ENCODE measurements at regions not wholly inside any gene's neighbourhood (a gene's known extent, or its start where the extent isn't known, plus 50 kb on each side); places are given as distances from the start of the nearest gene placed in this dataset.

GRCh38 chr6:137962725-137963124 is 95.7 kb downstream of the TNFAIP3 start:
- no peaks in the 10 kb centered on the region for H3K4me1 ChIP-seq (ENCODE audit: control insufficient read depth in 2 of 2, insufficient read depth in 2 of 2, low read length in 2 of 2)
- peaks cover 0 to 19% (median 0%) of the 10 kb centered on the region in 11 donors for H3K9me3 Mint-ChIP-seq
- ATAC-seq (no peak), DNase-seq (no peak)
- H3K27me3 ChIP-seq (ENCODE audit: control insufficient read depth in 2 of 2, insufficient read depth in 2 of 2, low read length in 2 of 2), result no peaks in the 10 kb centered on the region
- H3K4me3 ChIP-seq (ENCODE audit: low read length), result no peak overlapping the region
- POLR2A ChIA-PET, result no interaction called here
- H3K36me3 ChIP-seq (ENCODE audit: control insufficient read depth in 2 of 3, insufficient read depth in 3 of 3, low read length in 3 of 3), result no peaks in the 10 kb centered on the region
- peaks cover 0 to 26% (median 0%) of the 10 kb centered on the region in 5 donors for H3K36me3 Mint-ChIP-seq
- no peaks in the 10 kb centered on the region for H3K9me3 ChIP-seq (ENCODE audit: control insufficient read depth in 2 of 3, low read length in 3 of 3)
- H3K4me3 Mint-ChIP-seq, result no peak overlapping the region
- CTCF ChIA-PET, result interaction anchor here (0.6 kb wide), 1 partner anchor 101 kb away, joined by 3 read pairs; no protein-coding TSS in a partner anchor
- intact Hi-C loops (cut with micrococcal nuclease), result no loop called here
- no peak overlapping the region for H3K27ac Mint-ChIP-seq
- H3K27ac ChIP-seq (ENCODE audit: low read depth, low read length), result no peak overlapping the region
- H3K4me1 Mint-ChIP-seq, result peaks cover 0 to 24% (median 8%) of the 10 kb centered on the region in 7 donors
- H3K27me3 Mint-ChIP-seq, result no peaks in the 10 kb centered on the region

GRCh38 chr6:137964876-137965275 is 97.8 kb downstream of the TNFAIP3 start:
- Histone ChIP-seq H3K4me1 (ENCODE audit: control insufficient read depth in 2 of 2, insufficient read depth in 2 of 2, low read length in 2 of 2) (peaks cover 3 to 7% of the 10 kb centered on the region in 2 donors), H3K27me3 (ENCODE audit: control insufficient read depth in 2 of 2, insufficient read depth in 2 of 2, low read length in 2 of 2) (no peaks in the 10 kb centered on the region), H3K27ac (ENCODE audit: low read depth, low read length) (no peak overlapping the region), H3K9me3 (ENCODE audit: control insufficient read depth in 2 of 3, low read length in 3 of 3) (no peaks in the 10 kb centered on the region), H3K36me3 (ENCODE audit: control insufficient read depth in 2 of 3, insufficient read depth in 3 of 3, low read length in 3 of 3) (no peaks in the 10 kb centered on the region), H3K4me3 (ENCODE audit: low read length) (no peak overlapping the region)
- no peak overlapping the region for H3K27ac Mint-ChIP-seq
- intact Hi-C loops (cut with micrococcal nuclease), result no loop called here
- no peak for DNase-seq
- ATAC-seq, result no peak
- ChIA-PET CTCF (no interaction called here), POLR2A (no interaction called here)
- peaks cover 0 to 19% (median 0%) of the 10 kb centered on the region in 5 donors for H3K36me3 Mint-ChIP-seq
- no peaks in the 10 kb centered on the region for H3K27me3 Mint-ChIP-seq
- peaks cover 0 to 11% (median 0%) of the 10 kb centered on the region in 11 donors for H3K9me3 Mint-ChIP-seq
- H3K4me1 Mint-ChIP-seq, result peaks cover 16 to 36% (median 18%) of the 10 kb centered on the region in 7 donors
- no peak overlapping the region for H3K4me3 Mint-ChIP-seq

DNA sequence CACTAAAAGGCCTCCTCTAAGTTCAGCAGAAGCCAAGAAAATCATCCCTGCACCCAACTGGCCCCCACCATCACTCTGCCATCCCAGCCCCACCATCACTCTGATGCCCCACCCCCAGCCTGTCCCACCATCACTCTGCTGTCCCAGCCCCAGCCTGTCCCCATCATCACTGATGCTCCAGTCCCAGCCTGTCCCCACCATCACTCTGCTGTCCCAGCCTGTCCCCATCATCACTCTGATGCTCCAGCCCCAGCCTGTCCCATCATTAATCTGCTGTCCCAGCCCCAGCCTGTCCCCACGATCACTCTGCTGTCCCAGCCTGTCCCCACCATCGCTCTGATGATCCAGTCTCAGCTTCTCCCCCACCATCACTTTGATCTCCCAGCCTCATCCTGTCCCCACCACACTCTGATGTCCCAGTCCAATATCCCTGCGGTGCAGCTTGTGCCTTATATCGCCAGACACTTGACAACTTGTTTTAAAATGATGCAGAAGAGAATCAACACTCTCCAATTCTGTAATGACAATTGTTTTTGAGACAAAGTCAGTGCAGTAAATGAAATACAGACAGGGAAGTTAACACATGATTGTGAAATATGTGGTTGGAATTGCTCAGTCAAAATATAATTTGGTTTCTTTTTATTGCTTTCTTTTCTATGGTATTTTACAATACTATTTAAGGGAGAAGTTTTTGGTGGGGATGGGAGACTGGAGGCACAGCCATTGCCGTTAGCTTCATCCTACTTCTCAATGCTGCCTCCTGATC is 100.8 kb downstream of the TNFAIP3 start:
- DNase-seq, result no peak
- CTCF ChIA-PET, result no interaction called here

DNA sequence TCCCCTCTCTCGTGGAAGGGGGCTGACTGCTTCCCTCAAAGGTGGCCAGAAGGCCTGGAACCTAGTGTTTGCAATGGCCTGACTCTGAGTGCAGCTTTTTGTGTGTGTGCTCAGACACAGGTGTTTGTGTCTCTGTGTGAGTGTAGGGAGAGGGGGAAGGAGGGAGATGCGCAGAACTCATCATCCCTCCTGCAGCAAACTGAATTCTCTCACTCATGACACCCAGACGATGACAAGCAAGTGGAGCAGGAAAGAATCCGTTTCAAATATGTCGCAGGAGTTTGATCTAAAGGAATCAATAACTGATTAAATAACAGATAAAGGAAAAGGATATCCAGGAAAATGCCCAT is 101.4 kb downstream of the TNFAIP3 start:
- H3K27ac ChIP-seq (ENCODE audit: low read depth, low read length), result no peak overlapping the region
- peaks cover 0 to 8% (median 0%) of the 10 kb centered on the region in 11 donors for H3K9me3 Mint-ChIP-seq
- H3K27ac Mint-ChIP-seq, result peak overlapping the region in 3 of 9 donors; percentile 1 to 11 (median 3)
- POLR2A ChIA-PET, result no interaction called here
- peaks cover 7 to 12% of the 10 kb centered on the region in 2 donors for H3K4me1 ChIP-seq (ENCODE audit: control insufficient read depth in 2 of 2, insufficient read depth in 2 of 2, low read length in 2 of 2)
- H3K4me1 Mint-ChIP-seq, result peaks cover 16 to 56% (median 20%) of the 10 kb centered on the region in 7 donors
- CTCF ChIA-PET, result interaction anchor here (0.9 kb wide), 1 partner anchor 24 kb away, joined by 3 read pairs; no protein-coding TSS in a partner anchor
- no peaks in the 10 kb centered on the region for H3K9me3 ChIP-seq (ENCODE audit: control insufficient read depth in 2 of 3, low read length in 3 of 3)
- no peaks in the 10 kb centered on the region for H3K36me3 ChIP-seq (ENCODE audit: control insufficient read depth in 2 of 3, insufficient read depth in 3 of 3, low read length in 3 of 3)
- H3K4me3 ChIP-seq (ENCODE audit: low read length), result no peak overlapping the region
- ATAC-seq, result peak; percentile 29
- no peak for DNase-seq
- intact Hi-C loops (cut with micrococcal nuclease), result no loop called here
- no peak overlapping the region for H3K4me3 Mint-ChIP-seq
- H3K27me3 ChIP-seq (ENCODE audit: control insufficient read depth in 2 of 2, insufficient read depth in 2 of 2, low read length in 2 of 2), result no peaks in the 10 kb centered on the region
- H3K36me3 Mint-ChIP-seq, result peaks cover 0 to 13% (median 0%) of the 10 kb centered on the region in 5 donors
- H3K27me3 Mint-ChIP-seq, result no peaks in the 10 kb centered on the region

More for the DNA sequence above, 100.8 kb downstream of the TNFAIP3 start:
- H3K9me3 Mint-ChIP-seq, result peaks cover 0 to 8% (median 0%) of the 10 kb centered on the region in 11 donors
- Histone ChIP-seq H3K36me3 (ENCODE audit: control insufficient read depth in 2 of 3, insufficient read depth in 3 of 3, low read length in 3 of 3) (no peaks in the 10 kb centered on the region), H3K4me1 (ENCODE audit: control insufficient read depth in 2 of 2, insufficient read depth in 2 of 2, low read length in 2 of 2) (peaks cover 7 to 11% of the 10 kb centered on the region in 2 donors), H3K4me3 (ENCODE audit: low read length) (no peak overlapping the region), H3K27ac (ENCODE audit: low read depth, low read length) (no peak overlapping the region), H3K27me3 (ENCODE audit: control insufficient read depth in 2 of 2, insufficient read depth in 2 of 2, low read length in 2 of 2) (no peaks in the 10 kb centered on the region), H3K9me3 (ENCODE audit: control insufficient read depth in 2 of 3, low read length in 3 of 3) (no peaks in the 10 kb centered on the region)
- H3K27me3 Mint-ChIP-seq, result no peaks in the 10 kb centered on the region
- intact Hi-C loops (cut with micrococcal nuclease), result no loop called here
- peak overlapping the region in 1 of 10 donors; percentile 38 for H3K4me3 Mint-ChIP-seq
- peak; percentile 54 for ATAC-seq
- H3K4me1 Mint-ChIP-seq, result peaks cover 16 to 54% (median 18%) of the 10 kb centered on the region in 7 donors
- H3K36me3 Mint-ChIP-seq, result peaks cover 0 to 13% (median 0%) of the 10 kb centered on the region in 5 donors
- peak overlapping the region in 3 of 9 donors; percentile 3 to 56 (median 51) for H3K27ac Mint-ChIP-seq
- POLR2A ChIA-PET, result no interaction called here

GRCh38 chr6:137968901-137969300 is 101.8 kb downstream of the TNFAIP3 start:
- Mint-ChIP-seq H3K27ac (peak overlapping the region in 4 of 9 donors; percentile 1 to 65 (median 7)), H3K4me1 (peaks cover 17 to 59% (median 23%) of the 10 kb centered on the region in 7 donors), H3K27me3 (no peaks in the 10 kb centered on the region), H3K9me3 (peaks cover 0 to 8% (median 0%) of the 10 kb centered on the region in 11 donors), H3K4me3 (peak overlapping the region in 1 of 10 donors; percentile 30), H3K36me3 (peaks cover 0 to 14% (median 0%) of the 10 kb centered on the region in 5 donors)
- ChIA-PET CTCF (interaction anchor here (0.9 kb wide), 1 partner anchor 24 kb away, joined by 3 read pairs; no protein-coding TSS in a partner anchor), POLR2A (no interaction called here)
- DNase-seq (no peak), ATAC-seq (peak; percentile 38)
- Histone ChIP-seq H3K4me3 (ENCODE audit: low read length) (no peak overlapping the region), H3K36me3 (ENCODE audit: control insufficient read depth in 2 of 3, insufficient read depth in 3 of 3, low read length in 3 of 3) (no peaks in the 10 kb centered on the region), H3K9me3 (ENCODE audit: control insufficient read depth in 2 of 3, low read length in 3 of 3) (no peaks in the 10 kb centered on the region), H3K27me3 (ENCODE audit: control insufficient read depth in 2 of 2, insufficient read depth in 2 of 2, low read length in 2 of 2) (no peaks in the 10 kb centered on the region), H3K4me1 (ENCODE audit: control insufficient read depth in 2 of 2, insufficient read depth in 2 of 2, low read length in 2 of 2) (peaks cover 7 to 12% of the 10 kb centered on the region in 2 donors), H3K27ac (ENCODE audit: low read depth, low read length) (no peak overlapping the region)
- intact Hi-C loops (cut with micrococcal nuclease), result no loop called here

- peaks cover 0 to 8% (median 0%) of the 10 kb centered on the region in 5 donors for H3K36me3 Mint-ChIP-seq
- peaks cover 0 to 5% (median 0%) of the 10 kb centered on the region in 11 donors for H3K9me3 Mint-ChIP-seq
- peak overlapping the region in 2 of 9 donors; percentile 2 to 20 for H3K27ac Mint-ChIP-seq
- intact Hi-C loops (cut with micrococcal nuclease), result loop anchor here (10.0 kb wide), 3 partner anchors 175 to 875 kb away; no protein-coding TSS in a partner anchor
- H3K4me3 ChIP-seq (ENCODE audit: low read length), result no peak overlapping the region
- H3K27me3 Mint-ChIP-seq, result no peaks in the 10 kb centered on the region
- ATAC-seq (no peak), DNase-seq (no peak)
- peaks cover 10 to 21% of the 10 kb centered on the region in 2 donors for H3K4me1 ChIP-seq (ENCODE audit: control insufficient read depth in 2 of 2, insufficient read depth in 2 of 2, low read length in 2 of 2)
- no peaks in the 10 kb centered on the region for H3K27me3 ChIP-seq (ENCODE audit: control insufficient read depth in 2 of 2, insufficient read depth in 2 of 2, low read length in 2 of 2)
- H3K9me3 ChIP-seq (ENCODE audit: control insufficient read depth in 2 of 3, low read length in 3 of 3), result no peaks in the 10 kb centered on the region
- ChIA-PET CTCF (no interaction called here), POLR2A (no interaction called here)
- H3K27ac ChIP-seq (ENCODE audit: low read depth, low read length), result no peak overlapping the region
- H3K36me3 ChIP-seq (ENCODE audit: control insufficient read depth in 2 of 3, insufficient read depth in 3 of 3, low read length in 3 of 3), result no peaks in the 10 kb centered on the region
- H3K4me3 Mint-ChIP-seq, result peak overlapping the region in 1 of 10 donors; percentile 26
- H3K4me1 Mint-ChIP-seq, result peaks cover 23 to 60% (median 29%) of the 10 kb centered on the region in 7 donors
These were observed 102.8 kb downstream of the TNFAIP3 start for GRCh38 chr6:137969874-137970273.
